ENCODE measurements at regions not wholly inside any gene's neighbourhood (a gene's known extent, or its start where the extent isn't known, plus 50 kb on each side); places are given as distances from the start of the nearest gene placed in this dataset.

- TF ChIP-seq POLR2A (IDR thresholded peaks at IDR 0.05; ENCODE audit: low read depth) = no peak
- TF ChIP-seq CTCF (IDR thresholded peaks at IDR 0.05) = no peak
- no peak for TF ChIP-seq POLR2AphosphoS5 (IDR thresholded peaks at IDR 0.05)
- TF ChIP-seq EP300 (IDR thresholded peaks at IDR 0.05) = no peak
Observed at GRCh38 chr15:70227147-70227546, 129.4 kb upstream of the TLE3 start.
